ENCODE measurements at regions not wholly inside any gene's neighbourhood (a gene's known extent, or its start where the extent isn't known, plus 50 kb on each side); places are given as distances from the start of the nearest gene placed in this dataset.

GRCh38 chr2:64730551-64731262 is 77.0 kb upstream of the SERTAD2 start:
- no peaks in the 10 kb centered on the region for H3K36me3 ChIP-seq (ENCODE audit: control insufficient read depth in 2 of 2, extremely low read depth in 1 of 2, insufficient read depth in 2 of 2, low read length in 2 of 2)
- H3K79me2 ChIP-seq (ENCODE audit: control insufficient read depth, insufficient read depth, low read length) = no peaks in the 10 kb centered on the region
- H3K9ac ChIP-seq (replicated peaks; ENCODE audit: extremely low read depth, insufficient read depth, low read length) = peak overlapping the region; percentile 76
- no peaks in the 10 kb centered on the region for H3K9me3 ChIP-seq (replicated peaks; ENCODE audit: control insufficient read depth, insufficient read depth, low read length)
- H3K4me3 ChIP-seq (replicated peaks in 1 of 3; ENCODE audit: insufficient read depth in 1 of 3, low read depth in 1 of 3, low read length in 3 of 3) = peak overlapping the region; percentile 29 to 76 (median 53)
- TF ChIP-seq GATA2 (IDR thresholded peaks at IDR 0.05; ENCODE audit: insufficient read depth, insufficient read length, low read depth, low read length) (no peak), FOS (IDR thresholded peaks at IDR 0.05; ENCODE audit: borderline replicate concordance, insufficient read depth, low read length) (no peak), EZH2 (IDR thresholded peaks at IDR 0.05; ENCODE audit: borderline replicate concordance, low read depth, low read length, severe bottlenecking) (no peak), POLR2AphosphoS5 (IDR thresholded peaks at IDR 0.05; ENCODE audit: insufficient read depth, low read depth, low read length) (peak; percentile 29), POLR2A (IDR thresholded peaks at IDR 0.05; ENCODE audit: low read depth, low read length) (peak; percentile 39), MYC (IDR thresholded peaks at IDR 0.05; ENCODE audit: low read depth, low read length) (no peak), JUN (IDR thresholded peaks at IDR 0.05; ENCODE audit: borderline replicate concordance, insufficient read depth, insufficient read length, low read depth) (peak; percentile 55), CTCF (IDR thresholded peaks at IDR 0.05; ENCODE audit: extremely low read depth in 1 of 2, insufficient read depth in 1 of 2, low read depth in 1 of 2, low read length in 2 of 2) (no peak), MAX (IDR thresholded peaks at IDR 0.05; ENCODE audit: insufficient read depth, insufficient read length) (peak; percentile 37)
- TSS peak; percentile 95 for BruUV-seq (replicated peaks)
- DNase-seq (ENCODE audit: low read depth, low spot score) = peak; percentile 92
- peak; percentile 88 for FAIRE-seq
- CTCF ChIA-PET = interaction anchor here (0.9 to 2.0 kb wide), 4 partner anchors 19 to 84 kb away, joined by 3 to 9 read pairs (median 5); partner anchors contain the start of gene SERTAD2
- H3K9me1 ChIP-seq (replicated peaks; ENCODE audit: control insufficient read depth, extremely low read depth, insufficient read depth, low read length) = no peaks in the 10 kb centered on the region
- H3K27me3 ChIP-seq (ENCODE audit: control insufficient read depth in 2 of 2, insufficient read depth in 2 of 2, low read length in 2 of 2) = no peaks in the 10 kb centered on the region
- POLR2A ChIA-PET = interaction anchor here (0.8 kb wide), 1 partner anchor 77 kb away, joined by 3 read pairs; the partner anchor contains the start of gene SERTAD2
- peaks cover 13% of the 10 kb centered on the region for H3K4me1 ChIP-seq (ENCODE audit: control insufficient read depth, extremely low read depth, insufficient read depth, low read length)
- peak overlapping the region; percentile 64 for H3K27ac ChIP-seq (ENCODE audit: insufficient read depth, low read depth, low read length)
- H3K4me2 ChIP-seq (ENCODE audit: insufficient read depth, low read length) = peak overlapping the region; percentile 97
- intact Hi-C loops (cut with micrococcal nuclease) (loop anchor here (1.0 to 2.0 kb wide), 2 partner anchors 19 to 32 kb away; no protein-coding TSS in a partner anchor), dilution Hi-C loops (cut with MboI; ENCODE audit: extremely low pct_ligation_motif_present, low sequenced_read_pairs) (no loop called here)
- H2AFZ ChIP-seq (ENCODE audit: low read depth, low read length) = peak overlapping the region; percentile 91
- H4K20me1 ChIP-seq (replicated peaks; ENCODE audit: control insufficient read depth, extremely low read depth, insufficient read depth, low read length) = no peaks in the 10 kb centered on the region

All from endothelial cell of umbilical vein (primary cell).